SK-N-SH (cell line): ENCODE measurements at regions not wholly inside any gene's neighbourhood (a gene's known extent, or its start where the extent isn't known, plus 50 kb on each side); places are given as distances from the start of the nearest gene placed in this dataset.
"Not testable (repeated sequence)": the region's sequence is repeated elsewhere in the genome, so short reads cannot be mapped to it uniquely, and the experiment has no call there.

Experiments used
- ELF1 ChIP-seq: IDR thresholded peaks from 2 replicates; pipeline ENCODE4 v1.4.0; 2012
- RAD21 ChIP-seq: IDR thresholded peaks from 2 replicates; pipeline ENCODE4 v1.6.1; 2012; ENCODE audit warnings: mild to moderate bottlenecking, low read length
- SMC3 ChIP-seq: IDR thresholded peaks from 2 replicates; pipeline ENCODE4 v1.6.1; 2012; ENCODE audit warnings: low read depth, low read length, improper control_type of control experiment
- TF ChIP-seq, protein P1 (sequence below): IDR thresholded peaks from 2 replicates; pipeline ENCODE4 v1.4.0; 2012; ENCODE audit warnings: low read depth

DNA sequence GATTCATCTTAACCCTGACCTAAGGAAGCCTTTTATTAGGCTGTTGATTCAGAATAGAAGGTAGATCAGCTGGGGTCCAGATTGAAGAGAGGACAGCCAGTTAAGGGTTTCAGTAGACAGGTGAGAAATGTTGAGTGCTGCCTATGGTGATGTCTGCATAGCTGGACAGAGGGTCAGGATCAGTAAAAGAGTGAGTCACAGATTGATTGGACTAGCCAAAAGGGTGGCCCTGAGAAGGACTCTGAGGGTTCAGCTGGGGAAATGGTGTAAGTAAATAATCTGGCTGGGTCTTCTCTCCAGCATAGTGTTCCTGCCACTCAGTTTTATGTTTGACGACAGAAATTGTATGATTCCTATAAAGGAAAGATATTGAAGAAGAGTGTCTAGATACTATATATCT, 227.7 kb downstream of the RTP5 start:
- TF ChIP-seq, protein P1, sequence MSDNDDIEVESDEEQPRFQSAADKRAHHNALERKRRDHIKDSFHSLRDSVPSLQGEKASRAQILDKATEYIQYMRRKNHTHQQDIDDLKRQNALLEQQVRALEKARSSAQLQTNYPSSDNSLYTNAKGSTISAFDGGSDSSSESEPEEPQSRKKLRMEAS, result not testable (repeated sequence)
- not testable (repeated sequence) for TF ChIP-seq ELF1, SMC3, RAD21
